ENCODE measurements at regions not wholly inside any gene's neighbourhood (a gene's known extent, or its start where the extent isn't known, plus 50 kb on each side); places are given as distances from the start of the nearest gene placed in this dataset.
"Not testable (repeated sequence)": the region's sequence is repeated elsewhere in the genome, so short reads cannot be mapped to it uniquely, and the experiment has no call there.

GRCh38 chr6:81049425-81050042 is 702.9 kb downstream of the TENT5A start:
- no peak overlapping the region for H3K27ac ChIP-seq (ENCODE audit: poor library complexity, severe bottlenecking)
- H3K36me3 ChIP-seq (ENCODE audit: low read depth), result 0 out of 2 replicates have a peak, but pooled peaks cover 4% of the 10 kb centered on the region
- no peaks in the 10 kb centered on the region for H3K4me1 ChIP-seq (ENCODE audit: insufficient read depth, poor library complexity, severe bottlenecking)
- TF ChIP-seq CTCF (IDR thresholded peaks at IDR 0.05; ENCODE audit: poor library complexity, severe bottlenecking), result no peak
- no peak overlapping the region for H3K4me3 ChIP-seq (ENCODE audit: severe bottlenecking)
- DNase-seq (ENCODE audit: low spot score) (no peak), ATAC-seq (ENCODE audit: low read depth) (no peak)
- no peaks in the 10 kb centered on the region for H3K27me3 ChIP-seq (ENCODE audit: insufficient read depth, poor library complexity, severe bottlenecking)
- H3K9me3 ChIP-seq (ENCODE audit: severe bottlenecking), result no peaks in the 10 kb centered on the region

- Histone ChIP-seq H3K4me3 (ENCODE audit: severe bottlenecking) (no peak overlapping the region), H3K36me3 (ENCODE audit: low read depth) (no peaks in the 10 kb centered on the region), H3K4me1 (ENCODE audit: insufficient read depth, poor library complexity, severe bottlenecking) (no peaks in the 10 kb centered on the region), H3K27ac (ENCODE audit: poor library complexity, severe bottlenecking) (no peak overlapping the region), H3K9me3 (ENCODE audit: severe bottlenecking) (no peaks in the 10 kb centered on the region), H3K27me3 (ENCODE audit: insufficient read depth, poor library complexity, severe bottlenecking) (no peaks in the 10 kb centered on the region)
- DNase-seq (ENCODE audit: low spot score), result no peak
- no peak for TF ChIP-seq CTCF (IDR thresholded peaks at IDR 0.05; ENCODE audit: poor library complexity, severe bottlenecking)
- ATAC-seq (ENCODE audit: low read depth), result no peak
Observed at GRCh38 chr6:81031416-81031815, 721.1 kb downstream of the TENT5A start.

- no peak overlapping the region for H3K4me3 ChIP-seq (ENCODE audit: severe bottlenecking)
- peaks cover 10% of the 10 kb centered on the region for H3K9me3 ChIP-seq (ENCODE audit: severe bottlenecking)
- H3K27me3 ChIP-seq (ENCODE audit: insufficient read depth, poor library complexity, severe bottlenecking), result no peaks in the 10 kb centered on the region
- no peak for TF ChIP-seq CTCF (IDR thresholded peaks at IDR 0.05; ENCODE audit: poor library complexity, severe bottlenecking)
- DNase-seq (ENCODE audit: low spot score), result no peak
- ATAC-seq (ENCODE audit: low read depth), result no peak
- no peaks in the 10 kb centered on the region for H3K36me3 ChIP-seq (ENCODE audit: low read depth)
- H3K4me1 ChIP-seq (ENCODE audit: insufficient read depth, poor library complexity, severe bottlenecking), result no peaks in the 10 kb centered on the region
- H3K27ac ChIP-seq (ENCODE audit: poor library complexity, severe bottlenecking), result no peak overlapping the region
Observed at GRCh38 chr6:81026041-81026553, 726.4 kb downstream of the TENT5A start.

GRCh38 chr6:81023709-81024108 is 728.8 kb downstream of the TENT5A start:
- no peak overlapping the region for H3K27ac ChIP-seq (ENCODE audit: poor library complexity, severe bottlenecking)
- no peak for TF ChIP-seq CTCF (IDR thresholded peaks at IDR 0.05; ENCODE audit: poor library complexity, severe bottlenecking)
- no peak overlapping the region for H3K4me3 ChIP-seq (ENCODE audit: severe bottlenecking)
- DNase-seq (ENCODE audit: low spot score) (no peak), ATAC-seq (ENCODE audit: low read depth) (no peak)
- H3K36me3 ChIP-seq (ENCODE audit: low read depth), result no peaks in the 10 kb centered on the region
- peaks cover 10% of the 10 kb centered on the region for H3K9me3 ChIP-seq (ENCODE audit: severe bottlenecking)
- H3K4me1 ChIP-seq (ENCODE audit: insufficient read depth, poor library complexity, severe bottlenecking), result no peaks in the 10 kb centered on the region
- no peaks in the 10 kb centered on the region for H3K27me3 ChIP-seq (ENCODE audit: insufficient read depth, poor library complexity, severe bottlenecking)

- Histone ChIP-seq H3K27ac (ENCODE audit: poor library complexity, severe bottlenecking) (no peak overlapping the region), H3K9me3 (ENCODE audit: severe bottlenecking) (peaks cover 10% of the 10 kb centered on the region), H3K4me3 (ENCODE audit: severe bottlenecking) (no peak overlapping the region), H3K27me3 (ENCODE audit: insufficient read depth, poor library complexity, severe bottlenecking) (no peaks in the 10 kb centered on the region), H3K4me1 (ENCODE audit: insufficient read depth, poor library complexity, severe bottlenecking) (no peaks in the 10 kb centered on the region), H3K36me3 (ENCODE audit: low read depth) (no peaks in the 10 kb centered on the region)
- DNase-seq (ENCODE audit: low spot score) (no peak), ATAC-seq (ENCODE audit: low read depth) (no peak)
- TF ChIP-seq CTCF (IDR thresholded peaks at IDR 0.05; ENCODE audit: poor library complexity, severe bottlenecking), result no peak
Observed at GRCh38 chr6:81023007-81023582, 729.4 kb downstream of the TENT5A start.

- ATAC-seq (ENCODE audit: low read depth); H3K9me3 ChIP-seq (ENCODE audit: severe bottlenecking); DNase-seq (ENCODE audit: low spot score); H3K27me3 ChIP-seq (ENCODE audit: insufficient read depth, poor library complexity, severe bottlenecking); H3K27ac ChIP-seq (ENCODE audit: poor library complexity, severe bottlenecking); H3K36me3 ChIP-seq (ENCODE audit: low read depth); H3K4me1 ChIP-seq (ENCODE audit: insufficient read depth, poor library complexity, severe bottlenecking); H3K4me3 ChIP-seq (ENCODE audit: severe bottlenecking): not testable (repeated sequence)
Observed at GRCh38 chr6:81017586-81017985, 734.9 kb downstream of the TENT5A start.
